ENCODE measurements at regions not wholly inside any gene's neighbourhood (a gene's known extent, or its start where the extent isn't known, plus 50 kb on each side); places are given as distances from the start of the nearest gene placed in this dataset.

GRCh38 chr2:57796527-57796926, 250.1 kb upstream of the VRK2 start:
- no peak for TF ChIP-seq CTCF (IDR thresholded peaks at IDR 0.05)
- no peak for TF ChIP-seq POLR2A (IDR thresholded peaks at IDR 0.05)
